ENCODE measurements at regions not wholly inside any gene's neighbourhood (a gene's known extent, or its start where the extent isn't known, plus 50 kb on each side); places are given as distances from the start of the nearest gene placed in this dataset.

GRCh38 chr7:96422388-96422787 lies 100.5 kb upstream of the SLC25A13 start:
- TF ChIP-seq, protein P1, sequence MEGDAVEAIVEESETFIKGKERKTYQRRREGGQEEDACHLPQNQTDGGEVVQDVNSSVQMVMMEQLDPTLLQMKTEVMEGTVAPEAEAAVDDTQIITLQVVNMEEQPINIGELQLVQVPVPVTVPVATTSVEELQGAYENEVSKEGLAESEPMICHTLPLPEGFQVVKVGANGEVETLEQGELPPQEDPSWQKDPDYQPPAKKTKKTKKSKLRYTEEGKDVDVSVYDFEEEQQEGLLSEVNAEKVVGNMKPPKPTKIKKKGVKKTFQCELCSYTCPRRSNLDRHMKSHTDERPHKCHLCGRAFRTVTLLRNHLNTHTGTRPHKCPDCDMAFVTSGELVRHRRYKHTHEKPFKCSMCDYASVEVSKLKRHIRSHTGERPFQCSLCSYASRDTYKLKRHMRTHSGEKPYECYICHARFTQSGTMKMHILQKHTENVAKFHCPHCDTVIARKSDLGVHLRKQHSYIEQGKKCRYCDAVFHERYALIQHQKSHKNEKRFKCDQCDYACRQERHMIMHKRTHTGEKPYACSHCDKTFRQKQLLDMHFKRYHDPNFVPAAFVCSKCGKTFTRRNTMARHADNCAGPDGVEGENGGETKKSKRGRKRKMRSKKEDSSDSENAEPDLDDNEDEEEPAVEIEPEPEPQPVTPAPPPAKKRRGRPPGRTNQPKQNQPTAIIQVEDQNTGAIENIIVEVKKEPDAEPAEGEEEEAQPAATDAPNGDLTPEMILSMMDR (conservative IDR thresholded peaks at IDR 0.05): no peak
- no peak for TF ChIP-seq EZH2 (IDR thresholded peaks at IDR 0.05; ENCODE audit: low read depth)

Measured in PC-9 (cell line).